GM23248 (cell line): ENCODE measurements at regions not wholly inside any gene's neighbourhood (a gene's known extent, or its start where the extent isn't known, plus 50 kb on each side); places are given as distances from the start of the nearest gene placed in this dataset.

Experiments used
- DNase-seq: peaks from one replicate; pipeline ENCODE4 v3.0.0-alpha.2; 2015
- H2AFZ ChIP-seq: fragments of 200-600 bp; sonication (generic); 2 replicates; pipeline ENCODE4 v1.6.1; 2016; ENCODE audit warnings: antibody characterized with exemption
- H3F3A ChIP-seq: fragments of 200-600 bp; sonication (generic); 2 replicates; pipeline ENCODE4 v1.6.1; 2016; ENCODE audit warnings: mild to moderate bottlenecking, antibody characterized with exemption, mixed run types; ENCODE audit not compliant: insufficient read depth
- H3K27ac ChIP-seq: fragments of 200-600 bp; sonication (generic); 2 replicates; pipeline ENCODE4 v1.5.1; 2016; ENCODE audit warnings: mild to moderate bottlenecking
- H3K27me3 ChIP-seq: fragments of 200-600 bp; sonication (generic); replicated peaks from 2 replicates; pipeline ENCODE4 v1.6.1; 2016; ENCODE audit warnings: mild to moderate bottlenecking; ENCODE audit not compliant: insufficient read depth
- H3K36me3 ChIP-seq: fragments of 200-600 bp; sonication (generic); 2 replicates; pipeline ENCODE4 v1.6.1; 2016; ENCODE audit warnings: low read depth, mild to moderate bottlenecking
- H3K4me1 ChIP-seq: fragments of 200-600 bp; sonication (generic); 2 replicates; pipeline ENCODE4 v1.6.1; 2016; ENCODE audit warnings: mild to moderate bottlenecking; ENCODE audit not compliant: insufficient read depth
- H3K4me2 ChIP-seq: fragments of 200-600 bp; sonication (generic); one replicate; pipeline ENCODE4 v1.6.1; 2016; ENCODE audit warnings: mild to moderate bottlenecking; ENCODE audit not compliant: unreplicated experiment
- H3K4me3 ChIP-seq: fragments of 200-600 bp; sonication (generic); 2 replicates; pipeline ENCODE4 v1.5.1; 2016; ENCODE audit warnings: mild to moderate bottlenecking
- H3K79me2 ChIP-seq: fragments of 200-600 bp; sonication (generic); 2 replicates; pipeline ENCODE4 v1.6.1; 2016; ENCODE audit warnings: mild to moderate bottlenecking; ENCODE audit not compliant: insufficient read depth
- H3K9ac ChIP-seq: fragments of 200-600 bp; sonication (generic); 2 replicates; pipeline ENCODE4 v1.6.1; 2016; ENCODE audit warnings: mild to moderate bottlenecking
- H3K9me2 ChIP-seq: fragments of 200-600 bp; sonication (generic); 2 replicates; pipeline ENCODE4 v1.6.1; 2016; ENCODE audit warnings: mixed run types, mild to moderate bottlenecking, moderate library complexity; ENCODE audit not compliant: insufficient read depth
- H3K9me3 ChIP-seq: fragments of 200-600 bp; sonication (generic); one replicate; pipeline ENCODE4 v1.6.1; 2017; ENCODE audit warnings: low read depth
- H4K20me1 ChIP-seq: fragments of 200-600 bp; sonication (generic); 2 replicates; pipeline ENCODE4 v1.6.0; 2016; ENCODE audit not compliant: insufficient read depth
- EZH2 ChIP-seq: fragments of 200-600 bp; sonication (generic); IDR thresholded peaks from 2 replicates; pipeline ENCODE4 v1.6.1; 2018; ENCODE audit warnings: antibody characterized with exemption, mild to moderate bottlenecking; ENCODE audit not compliant: insufficient read depth, poor library complexity, severe bottlenecking
- EZH2phosphoT487 ChIP-seq: fragments of 200-600 bp; sonication (generic); IDR thresholded peaks from 2 replicates; pipeline ENCODE4 v1.6.1; 2018; ENCODE audit warnings: antibody characterized with exemption, moderate library complexity, mild to moderate bottlenecking, low read depth; ENCODE audit not compliant: insufficient read depth
- WGBS, 2 experiments: methylation state at CpG; one replicate each; pipeline ENCODE4 v1.1.6; 2015 to 2017; ENCODE audit warnings: low lambda C conversion rate in 2 of 2, low coverage in 1 of 2; ENCODE audit errors: missing lambda C conversion rate in 2 of 2; 5-methylcytosine and 5-hydroxymethylcytosine counted together
- in situ Hi-C: fragments of 300-500 bp; cut with MboI; formaldehyde crosslinking; loops from 2 replicates; pipeline ENCODE4 v1.15.0; 2020

DNA sequence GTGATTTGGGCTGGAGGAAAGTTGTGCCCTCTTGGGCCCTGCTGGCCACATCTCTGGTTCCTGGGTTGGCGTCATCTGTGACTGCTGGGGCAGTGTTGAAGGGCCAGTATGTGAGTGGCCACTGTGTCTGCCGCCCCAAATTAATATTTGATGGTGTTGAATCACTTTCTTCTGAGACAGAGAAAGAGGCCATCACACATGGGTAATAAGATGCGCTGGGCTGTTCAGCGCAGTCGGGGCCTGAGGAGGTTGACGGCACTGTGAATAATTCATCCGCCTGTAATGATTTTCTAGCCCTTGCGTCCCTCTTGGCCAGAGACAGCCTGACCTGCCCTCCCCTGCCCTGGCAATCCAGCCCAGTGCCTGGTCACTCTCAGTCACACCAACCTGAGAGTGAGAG is 56.2 kb upstream of the BEGAIN start:
- Histone ChIP-seq H3K79me2 (no peaks in the 10 kb centered on the region), H3K9me2 (no peaks in the 10 kb centered on the region), H4K20me1 (no peaks in the 10 kb centered on the region), H3F3A (no peaks in the 10 kb centered on the region), H3K36me3 (no peaks in the 10 kb centered on the region), H3K4me1 (peaks cover 3% of the 10 kb centered on the region), H3K4me2 (no peak overlapping the region), H3K9ac (no peak overlapping the region), H3K27ac (no peak overlapping the region), H3K27me3 (no peaks in the 10 kb centered on the region), H2AFZ (no peak overlapping the region), H3K9me3 (no peaks in the 10 kb centered on the region), H3K4me3 (no peak overlapping the region)
- DNase-seq, result no peak
- TF ChIP-seq EZH2phosphoT487 (no peak), EZH2 (no peak)
- in situ Hi-C loops, result loop anchor here (25.0 kb wide), 1 partner anchor 231 kb away; no protein-coding TSS in a partner anchor
- WGBS, 2 experiments, result 89% methylated on average over 7 to 8 of the region's 8 CpGs

DNA sequence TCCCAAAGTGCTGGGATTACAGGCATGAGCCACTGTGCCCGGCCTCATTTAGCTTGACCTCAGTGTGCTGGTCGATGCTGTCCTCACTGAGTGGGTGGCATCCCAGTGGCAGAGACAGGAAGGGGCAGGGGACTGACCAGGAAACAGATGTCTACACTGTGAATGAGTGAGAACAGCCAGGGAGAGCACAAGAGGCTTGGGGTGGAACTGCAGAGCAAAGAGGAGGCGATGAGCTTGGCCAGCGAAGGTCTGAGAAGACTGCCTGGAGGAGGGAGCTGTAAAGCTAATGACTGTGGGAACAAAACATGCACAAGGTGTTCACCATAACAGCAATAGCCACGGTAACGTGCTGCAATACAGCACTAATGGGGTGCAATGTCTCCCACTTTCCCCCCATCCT is 57.2 kb upstream of the BEGAIN start:
- WGBS, 2 experiments, result 83 to 86% methylated on average over 6 of the region's 6 CpGs

DNA sequence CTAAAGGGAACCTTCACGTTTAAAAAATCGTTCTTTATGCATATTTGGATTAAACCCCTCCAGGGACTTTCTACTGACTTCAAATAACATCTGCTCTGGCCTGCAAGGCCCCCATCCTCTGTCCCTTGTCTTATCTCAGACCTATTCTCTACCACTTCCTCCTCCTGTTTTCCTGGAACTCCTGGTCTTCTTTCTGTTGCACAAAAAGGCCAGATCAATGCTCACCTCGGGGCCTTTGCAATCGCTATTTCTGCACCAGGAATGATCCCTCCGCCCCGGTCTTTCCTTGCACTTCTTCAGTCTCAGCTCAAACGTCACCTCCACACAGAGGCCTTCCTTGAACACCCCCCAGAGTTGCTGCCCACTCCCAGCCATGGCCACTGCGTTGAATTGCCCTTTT is 57.6 kb upstream of the BEGAIN start:
- TF ChIP-seq EZH2phosphoT487 (no peak), EZH2 (no peak)
- Histone ChIP-seq H3K27ac (no peak overlapping the region), H3K36me3 (no peaks in the 10 kb centered on the region), H4K20me1 (no peaks in the 10 kb centered on the region), H3K4me3 (no peak overlapping the region), H3K79me2 (no peaks in the 10 kb centered on the region), H3K9ac (no peak overlapping the region), H3F3A (0 out of 2 replicates have a peak, but pooled peaks cover 6% of the 10 kb centered on the region), H2AFZ (no peak overlapping the region), H3K9me2 (no peaks in the 10 kb centered on the region), H3K4me2 (no peak overlapping the region), H3K27me3 (no peaks in the 10 kb centered on the region), H3K4me1 (peaks cover 10% of the 10 kb centered on the region), H3K9me3 (no peaks in the 10 kb centered on the region)
- DNase-seq, result no peak
- WGBS, 2 experiments, result 62 to 73% methylated on average over 8 of the region's 8 CpGs
- in situ Hi-C loops, result loop anchor here (25.0 kb wide), 1 partner anchor 232 kb away; no protein-coding TSS in a partner anchor

More for the DNA sequence above, 57.2 kb upstream of the BEGAIN start:
- no peak overlapping the region for H3K9ac ChIP-seq
- H3K9me3 ChIP-seq, result no peaks in the 10 kb centered on the region
- no peak overlapping the region for H2AFZ ChIP-seq
- H3K36me3 ChIP-seq, result no peaks in the 10 kb centered on the region
- H3K4me1 ChIP-seq, result peaks cover 10% of the 10 kb centered on the region
- H3K27me3 ChIP-seq, result no peaks in the 10 kb centered on the region
- no peaks in the 10 kb centered on the region for H3K79me2 ChIP-seq
- DNase-seq, result no peak
- no peaks in the 10 kb centered on the region for H4K20me1 ChIP-seq
- H3K9me2 ChIP-seq, result no peaks in the 10 kb centered on the region
- H3K27ac ChIP-seq, result no peak overlapping the region
- 0 out of 2 replicates have a peak, but pooled peaks cover 6% of the 10 kb centered on the region for H3F3A ChIP-seq
- H3K4me3 ChIP-seq, result no peak overlapping the region
- H3K4me2 ChIP-seq, result no peak overlapping the region
- in situ Hi-C loops, result loop anchor here (25.0 kb wide), 1 partner anchor 232 kb away; no protein-coding TSS in a partner anchor
- no peak for TF ChIP-seq EZH2
- TF ChIP-seq EZH2phosphoT487, result no peak

DNA sequence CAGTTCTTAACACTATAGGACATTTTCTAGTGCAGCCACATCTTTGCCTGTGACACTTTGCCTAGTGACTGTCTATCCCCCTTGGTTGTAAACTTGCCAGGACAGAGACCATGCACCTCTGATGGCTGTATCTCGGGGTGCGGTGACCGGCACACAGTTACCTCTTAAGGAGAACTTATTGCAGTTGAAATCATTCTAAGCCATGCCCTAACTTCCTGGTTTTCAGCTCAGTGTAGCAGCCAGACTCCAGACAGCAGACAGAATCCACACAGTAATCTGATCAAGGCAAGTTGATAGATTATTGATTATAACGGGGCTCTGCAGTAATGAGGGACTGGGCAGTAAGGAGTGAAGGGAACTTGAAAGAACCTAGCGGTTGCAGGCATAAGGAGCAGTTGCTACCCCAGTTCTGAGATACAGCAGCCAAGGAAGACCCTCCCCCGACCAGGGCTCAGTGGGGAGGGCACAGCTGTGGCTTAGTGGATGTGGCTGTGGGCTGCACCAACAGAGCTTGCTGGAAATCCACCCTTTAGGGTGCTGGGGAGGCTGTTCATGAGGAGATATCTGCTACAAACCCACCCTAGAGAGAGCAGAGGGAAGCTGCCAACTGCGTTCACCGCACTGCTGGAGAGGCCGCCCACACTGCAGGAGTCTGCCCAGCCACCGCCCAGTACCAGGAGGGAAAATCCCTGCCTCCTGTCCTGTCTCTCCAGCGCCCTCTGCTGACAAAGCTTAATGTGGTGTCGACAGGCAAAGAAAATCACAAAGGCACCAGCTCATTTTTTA is 58.2 kb upstream of the BEGAIN start:
- H2AFZ ChIP-seq, result no peak overlapping the region; the same call in 1 of the 2 replicates
- no peak for TF ChIP-seq EZH2
- no peak for TF ChIP-seq EZH2phosphoT487
- H3K9ac ChIP-seq, result no peak overlapping the region
- H3K36me3 ChIP-seq, result no peaks in the 10 kb centered on the region
- H3K4me3 ChIP-seq, result no peak overlapping the region
- H3K4me1 ChIP-seq, result peaks cover 10% of the 10 kb centered on the region
- H4K20me1 ChIP-seq, result no peaks in the 10 kb centered on the region
- H3K79me2 ChIP-seq, result no peaks in the 10 kb centered on the region
- no peaks in the 10 kb centered on the region for H3K9me3 ChIP-seq
- H3K27ac ChIP-seq, result no peak overlapping the region
- no peak overlapping the region for H3K4me2 ChIP-seq
- 0 out of 2 replicates have a peak, but pooled peaks cover 6% of the 10 kb centered on the region for H3F3A ChIP-seq
- 39 to 41% methylated on average over 12 of the region's 12 CpGs for WGBS, 2 experiments
- in situ Hi-C loops, result loop anchor here (25.0 kb wide), 1 partner anchor 233 kb away; no protein-coding TSS in a partner anchor
- no peaks in the 10 kb centered on the region for H3K9me2 ChIP-seq
- peak; percentile 94 for DNase-seq
- no peaks in the 10 kb centered on the region for H3K27me3 ChIP-seq
